ENCODE measurements at regions not wholly inside any gene's neighbourhood (a gene's known extent, or its start where the extent isn't known, plus 50 kb on each side); places are given as distances from the start of the nearest gene placed in this dataset.

GRCh38 chr4:138797646-138798045 lies 217.9 kb upstream of the NOCT start:
- Mint-ChIP-seq H3K4me3 (no peak overlapping the region), H3K4me1 (no peaks in the 10 kb centered on the region), H3K27me3 (peaks cover 7% of the 10 kb centered on the region), H3K9me3 (no peaks in the 10 kb centered on the region), H3K27ac (no peak overlapping the region), H3K36me3 (ENCODE audit: low read depth) (no peaks in the 10 kb centered on the region)
- no peak for DNase-seq
- ChIA-PET POLR2A (no interaction called here), CTCF (no interaction called here)
- no peak for TF ChIP-seq CTCF (IDR thresholded peaks at IDR 0.05)
- intact Hi-C loops (cut with micrococcal nuclease), result no loop called here
- no peak for ATAC-seq (ENCODE audit: low read depth)

GRCh38 chr4:138796761-138797160 lies 218.8 kb upstream of the NOCT start:
- CTCF ChIA-PET, result no interaction called here
- Mint-ChIP-seq H3K27ac (no peak overlapping the region), H3K36me3 (ENCODE audit: low read depth) (no peaks in the 10 kb centered on the region), H3K9me3 (no peaks in the 10 kb centered on the region), H3K4me3 (no peak overlapping the region), H3K27me3 (peaks cover 6% of the 10 kb centered on the region), H3K4me1 (no peaks in the 10 kb centered on the region)
- TF ChIP-seq CTCF (IDR thresholded peaks at IDR 0.05), result no peak
- ATAC-seq (ENCODE audit: low read depth) (no peak), DNase-seq (no peak)
- POLR2A ChIA-PET, result no interaction called here
- intact Hi-C loops (cut with micrococcal nuclease), result no loop called here

GRCh38 chr4:138790706-138791340 lies 224.8 kb upstream of the NOCT start:
- no peak for TF ChIP-seq CTCF (IDR thresholded peaks at IDR 0.05)
- intact Hi-C loops (cut with micrococcal nuclease), result no loop called here
- no peak for ATAC-seq (ENCODE audit: low read depth)
- ChIA-PET CTCF (no interaction called here), POLR2A (no interaction called here)
- no peak overlapping the region for H3K4me3 Mint-ChIP-seq
- no peaks in the 10 kb centered on the region for H3K9me3 Mint-ChIP-seq
- H3K36me3 Mint-ChIP-seq (ENCODE audit: low read depth), result no peaks in the 10 kb centered on the region
- no peaks in the 10 kb centered on the region for H3K4me1 Mint-ChIP-seq
- no peak for DNase-seq
- H3K27ac Mint-ChIP-seq, result no peak overlapping the region
- no peaks in the 10 kb centered on the region for H3K27me3 Mint-ChIP-seq

GRCh38 chr4:138789796-138790195 lies 225.8 kb upstream of the NOCT start:
- ATAC-seq (ENCODE audit: low read depth), result no peak
- no peak for DNase-seq
- no peak overlapping the region for H3K4me3 Mint-ChIP-seq
- H3K4me1 Mint-ChIP-seq, result no peaks in the 10 kb centered on the region
- TF ChIP-seq CTCF (IDR thresholded peaks at IDR 0.05), result no peak
- intact Hi-C loops (cut with micrococcal nuclease), result no loop called here
- H3K36me3 Mint-ChIP-seq (ENCODE audit: low read depth), result no peaks in the 10 kb centered on the region
- H3K9me3 Mint-ChIP-seq, result no peaks in the 10 kb centered on the region
- ChIA-PET CTCF (no interaction called here), POLR2A (no interaction called here)
- no peaks in the 10 kb centered on the region for H3K27me3 Mint-ChIP-seq
- H3K27ac Mint-ChIP-seq, result no peak overlapping the region

GRCh38 chr4:138788857-138789256 lies 226.7 kb upstream of the NOCT start:
- no peak for TF ChIP-seq CTCF (IDR thresholded peaks at IDR 0.05)
- ChIA-PET POLR2A (no interaction called here), CTCF (no interaction called here)
- no peak overlapping the region for H3K27ac Mint-ChIP-seq
- intact Hi-C loops (cut with micrococcal nuclease), result no loop called here
- DNase-seq (no peak), ATAC-seq (ENCODE audit: low read depth) (no peak)
- no peak overlapping the region for H3K4me3 Mint-ChIP-seq
- peaks cover 2% of the 10 kb centered on the region for H3K27me3 Mint-ChIP-seq
- H3K4me1 Mint-ChIP-seq, result no peaks in the 10 kb centered on the region
- H3K9me3 Mint-ChIP-seq, result no peaks in the 10 kb centered on the region
- no peaks in the 10 kb centered on the region for H3K36me3 Mint-ChIP-seq (ENCODE audit: low read depth)

Data from activated B cell treated with CpG ODN at 0.5 μM for 24 hours (primary cell).